GM19351 (cell line): ENCODE measurements at regions not wholly inside any gene's neighbourhood (a gene's known extent, or its start where the extent isn't known, plus 50 kb on each side); places are given as distances from the start of the nearest gene placed in this dataset.
"Not testable (repeated sequence)": the region's sequence is repeated elsewhere in the genome, so short reads cannot be mapped to it uniquely, and the experiment has no call there.

Source experiments
- ATAC-seq: cut with Tn5 transposase; IDR thresholded peaks from one replicate; pipeline ENCODE4 v1.9.1; 2021; ENCODE audit warnings: mild to moderate bottlenecking, moderate library complexity; ENCODE audit not compliant: unreplicated experiment

DNA sequence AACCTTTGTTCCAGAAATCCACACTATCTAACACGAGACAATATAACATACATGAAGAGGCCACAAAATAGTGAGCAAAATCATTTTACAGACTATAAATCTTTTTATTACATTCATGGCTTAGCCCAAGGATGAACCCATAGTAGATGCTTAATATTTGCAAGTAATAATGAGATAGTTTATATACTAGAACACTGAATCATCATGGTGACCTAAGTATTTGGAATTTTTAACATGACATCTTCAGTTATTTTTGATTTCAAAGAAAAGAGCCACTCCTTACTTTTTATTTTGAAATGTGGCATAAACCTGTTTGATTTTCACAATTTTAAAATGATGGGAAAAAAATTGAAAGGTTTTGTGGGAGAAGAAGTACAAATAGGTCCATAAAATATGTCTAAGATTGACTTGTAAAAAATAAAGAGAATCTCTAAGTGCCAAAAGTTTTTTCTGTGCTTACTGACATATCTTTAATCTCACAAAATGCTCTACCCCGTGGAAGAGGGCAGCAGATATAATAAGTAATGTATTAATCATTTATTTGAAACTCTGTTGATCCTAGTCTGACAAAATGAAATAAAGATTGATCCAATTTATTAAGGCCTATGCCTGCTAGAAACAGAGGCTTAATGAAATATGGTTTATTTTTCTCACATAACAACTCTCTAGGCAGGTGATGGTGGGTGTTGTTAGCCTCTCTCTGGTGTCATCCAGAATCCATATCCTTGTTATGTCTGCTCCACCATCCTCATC is 224.5 kb upstream of the CENPE start:
- ATAC-seq: no peak

DNA sequence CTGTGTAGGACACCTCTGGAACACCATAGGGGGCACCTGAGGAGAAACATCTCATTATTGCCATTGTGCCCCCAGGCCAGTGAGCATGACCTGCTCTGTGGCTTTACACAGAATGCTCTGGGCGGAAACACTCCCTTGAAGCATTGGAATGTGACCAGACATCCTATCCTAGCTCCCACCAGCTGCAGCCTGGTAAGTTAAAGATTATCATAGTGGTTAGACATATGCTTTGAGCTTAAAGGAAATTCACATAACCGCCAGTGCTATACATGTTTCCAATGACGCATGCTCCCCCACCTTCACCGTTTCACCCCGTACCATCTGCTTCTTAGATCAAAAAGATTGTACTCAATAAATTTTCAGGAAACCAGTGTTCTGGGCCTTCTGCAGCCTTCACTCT is 217.7 kb upstream of the CENPE start:
- ATAC-seq: no peak

GRCh38 chr4:103412646-103413045 is 214.5 kb upstream of the CENPE start:
- not testable (repeated sequence) for ATAC-seq

- no peak for ATAC-seq
Measured at GRCh38 chr4:103410386-103410785, 212.2 kb upstream of the CENPE start.

- ATAC-seq: peak; percentile 64
Measured at GRCh38 chr4:103405415-103405814, 207.3 kb upstream of the CENPE start.

DNA sequence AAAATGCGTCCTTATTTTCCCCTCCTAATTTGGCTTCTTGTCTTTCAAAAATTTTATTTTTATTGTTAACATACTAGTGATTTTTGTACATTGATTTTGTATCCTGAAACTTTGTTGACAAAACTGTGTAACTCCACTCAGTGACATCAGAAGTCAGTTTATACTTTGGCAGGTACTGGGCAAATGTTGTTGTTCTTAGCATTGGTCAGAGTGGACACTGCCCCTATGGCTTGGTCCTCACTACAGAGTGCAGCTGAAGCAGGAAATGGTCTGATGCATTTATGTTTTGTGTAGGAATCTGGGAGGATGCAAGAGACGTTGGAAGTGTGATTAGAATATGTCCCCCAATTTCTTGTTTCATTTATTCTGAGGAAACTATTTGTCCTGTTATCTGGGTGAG is 205.5 kb upstream of the CENPE start:
- no peak for ATAC-seq

- ATAC-seq: no peak
Measured at GRCh38 chr4:103402198-103402597, 204.1 kb upstream of the CENPE start.

- peak; percentile 58 for ATAC-seq
Measured at GRCh38 chr4:103400405-103400804, 202.3 kb upstream of the CENPE start.

- ATAC-seq: no peak
Measured at GRCh38 chr4:103397541-103397940, 199.4 kb upstream of the CENPE start.

- not testable (repeated sequence) for ATAC-seq
Measured at GRCh38 chr4:103387508-103388011, 189.4 kb upstream of the CENPE start.

DNA sequence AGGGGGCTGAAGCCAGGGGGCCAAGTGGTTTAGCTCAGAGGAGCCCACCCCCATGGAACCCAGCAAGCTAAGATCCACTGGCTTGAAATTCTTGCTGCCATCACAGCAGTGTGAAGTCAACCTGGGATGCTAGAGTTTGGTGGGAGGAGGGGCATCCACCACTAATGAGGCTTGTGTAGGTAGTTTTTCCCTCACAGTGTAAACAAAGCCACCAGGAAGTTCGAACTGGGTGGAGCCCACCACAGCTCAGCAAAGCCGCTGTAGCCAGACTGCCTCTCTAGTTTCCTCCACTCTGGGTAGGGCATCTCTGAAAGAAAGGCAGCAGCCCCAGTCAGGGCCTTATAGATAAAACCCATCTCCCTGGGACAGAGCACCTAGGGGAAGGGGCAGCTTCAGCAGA is 187.4 kb upstream of the CENPE start:
- ATAC-seq: not testable (repeated sequence)

DNA sequence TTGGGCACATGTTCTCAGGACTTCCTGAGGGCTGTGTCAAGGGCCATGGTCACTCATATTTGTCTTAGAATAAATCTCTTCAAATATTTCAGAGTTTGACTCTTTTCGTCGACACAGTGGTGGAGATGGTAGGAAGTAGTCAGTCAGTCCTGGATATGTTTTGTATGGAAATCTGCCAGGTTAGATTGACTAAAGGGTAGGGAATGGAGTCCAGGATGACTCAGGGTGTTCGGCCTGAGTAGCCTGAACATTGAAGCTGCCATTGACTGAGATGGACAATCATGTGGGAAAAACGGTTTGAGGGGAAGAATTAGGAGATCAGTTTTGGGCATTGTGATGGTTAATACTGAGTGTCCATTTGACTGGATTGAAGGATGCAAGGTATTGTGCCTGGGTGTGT is 177.1 kb upstream of the CENPE start:
- ATAC-seq: no peak

DNA sequence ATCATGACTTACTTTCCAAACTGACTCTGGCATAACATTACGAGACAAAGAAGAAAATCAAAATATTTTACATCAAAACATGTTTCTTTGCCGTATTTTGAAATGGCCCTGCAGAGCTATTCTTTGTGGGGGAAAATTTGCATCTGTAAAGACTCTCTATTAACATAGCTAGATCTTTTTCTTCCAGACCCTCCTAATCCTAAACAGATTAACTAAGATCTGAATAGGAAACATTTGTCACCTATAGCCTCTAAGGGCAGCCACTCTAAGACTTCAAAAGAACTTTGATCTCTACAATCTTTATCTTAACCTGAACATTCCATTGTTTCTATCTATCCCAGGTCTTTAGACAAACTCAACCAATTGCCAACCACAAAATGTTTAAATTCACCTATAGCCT is 176.6 kb upstream of the CENPE start:
- no peak for ATAC-seq

DNA sequence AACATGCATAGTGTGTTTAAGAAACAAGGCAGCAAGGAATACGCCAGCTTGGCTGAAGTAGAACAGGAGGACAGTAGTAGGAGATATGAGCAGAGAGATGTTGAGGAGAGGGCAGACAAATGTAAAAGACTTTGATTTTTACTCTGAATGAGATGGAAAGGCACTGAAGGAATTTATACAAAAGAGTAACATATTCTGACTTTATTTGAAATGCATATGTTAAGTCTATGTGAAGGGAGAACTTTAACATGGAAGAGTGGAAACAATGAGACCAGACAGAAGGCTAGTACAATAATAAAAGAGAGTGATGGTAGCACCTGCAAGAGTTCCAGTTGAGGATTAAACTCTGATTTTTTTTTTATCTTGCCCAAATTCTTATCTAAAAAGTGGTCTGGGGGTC is 176.2 kb upstream of the CENPE start:
- ATAC-seq: no peak

GRCh38 chr4:103372002-103372558 is 173.9 kb upstream of the CENPE start:
- ATAC-seq: peak; percentile 48

DNA sequence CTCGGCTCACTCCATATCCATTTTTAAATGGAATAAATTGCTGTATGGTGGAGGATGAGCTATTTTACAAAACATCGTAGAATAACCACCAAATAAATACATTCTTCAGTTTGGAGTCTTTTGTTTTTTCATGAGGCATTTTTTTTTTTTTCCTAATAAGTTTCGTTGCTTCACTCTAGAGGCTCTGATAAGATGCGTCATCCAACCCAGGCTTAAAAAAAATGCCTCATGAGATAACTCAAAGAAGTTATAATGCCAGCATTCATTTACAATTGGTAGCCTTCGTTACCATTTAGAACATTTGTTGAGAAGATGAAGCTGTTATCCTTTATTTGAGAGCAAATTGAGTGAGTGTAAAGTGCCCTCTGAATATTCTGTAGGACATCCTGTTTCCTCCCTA is 172.2 kb upstream of the CENPE start:
- no peak for ATAC-seq

DNA sequence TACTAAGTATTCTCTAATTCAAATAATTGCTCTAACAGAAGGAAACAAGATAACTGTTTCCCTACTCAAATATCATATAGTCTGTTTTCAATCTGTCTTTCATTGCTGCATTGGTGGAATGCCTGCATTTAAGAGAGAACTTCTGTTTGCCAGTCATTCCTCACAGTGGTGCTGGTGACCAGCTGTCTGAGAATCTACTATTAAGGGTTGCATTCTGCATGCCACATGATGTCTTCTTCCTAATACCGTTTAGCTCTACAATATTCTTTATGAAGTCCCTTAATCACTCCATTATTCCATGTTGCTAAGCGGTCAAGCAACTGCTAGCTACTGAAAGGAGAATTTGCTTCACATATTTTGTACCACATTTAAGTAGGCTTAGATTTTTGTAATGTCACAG is 167.1 kb upstream of the CENPE start:
- no peak for ATAC-seq

GRCh38 chr4:103364083-103364482 is 165.9 kb upstream of the CENPE start:
- no peak for ATAC-seq

- no peak for ATAC-seq
Measured at GRCh38 chr4:103361926-103362325, 163.8 kb upstream of the CENPE start.

DNA sequence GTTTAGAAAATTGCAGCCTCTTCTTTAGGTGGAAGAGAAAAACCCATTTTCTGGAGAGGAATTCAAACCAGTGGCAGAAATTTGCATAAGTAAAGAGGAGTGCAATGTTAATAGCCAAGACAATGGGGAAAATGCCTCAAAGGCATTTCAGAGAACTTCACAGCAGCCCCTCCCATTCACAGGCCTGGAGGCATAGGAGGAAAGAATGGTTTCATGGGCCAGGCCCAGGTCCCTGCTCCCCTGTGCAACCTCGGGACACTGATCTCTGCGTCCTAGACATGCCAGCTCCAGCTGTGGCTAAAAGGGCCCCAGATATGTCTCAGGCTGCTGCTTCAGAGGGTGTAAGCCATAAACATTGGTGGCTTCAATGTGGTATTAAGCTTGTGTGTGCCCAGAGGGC is 161.8 kb upstream of the CENPE start:
- ATAC-seq: no peak

GRCh38 chr4:103354006-103354405 is 155.9 kb upstream of the CENPE start:
- no peak for ATAC-seq

GRCh38 chr4:103329642-103330041 is 131.5 kb upstream of the CENPE start:
- peak; percentile 40 for ATAC-seq

DNA sequence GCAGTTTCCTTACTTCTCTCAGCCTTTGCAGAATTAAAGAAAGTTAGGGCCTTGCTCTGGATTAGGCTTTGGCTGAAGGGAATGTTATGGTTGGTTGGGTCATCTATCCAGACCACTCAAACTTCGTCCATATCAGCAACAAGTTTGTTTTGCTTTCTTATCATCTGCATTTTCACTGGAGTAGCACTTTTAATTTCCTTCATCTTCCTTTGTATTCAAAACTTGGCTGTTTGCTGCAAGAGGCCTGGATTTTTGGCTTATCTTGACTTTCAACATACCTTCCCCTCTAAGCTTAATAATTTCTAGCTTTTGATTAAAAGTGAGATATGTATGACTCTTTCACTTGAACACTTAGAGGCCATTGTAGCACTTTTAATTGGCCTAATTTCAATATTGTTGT is 126.7 kb upstream of the CENPE start:
- no peak for ATAC-seq
